ENCODE measurements at regions not wholly inside any gene's neighbourhood (a gene's known extent, or its start where the extent isn't known, plus 50 kb on each side); places are given as distances from the start of the nearest gene placed in this dataset.

DNA sequence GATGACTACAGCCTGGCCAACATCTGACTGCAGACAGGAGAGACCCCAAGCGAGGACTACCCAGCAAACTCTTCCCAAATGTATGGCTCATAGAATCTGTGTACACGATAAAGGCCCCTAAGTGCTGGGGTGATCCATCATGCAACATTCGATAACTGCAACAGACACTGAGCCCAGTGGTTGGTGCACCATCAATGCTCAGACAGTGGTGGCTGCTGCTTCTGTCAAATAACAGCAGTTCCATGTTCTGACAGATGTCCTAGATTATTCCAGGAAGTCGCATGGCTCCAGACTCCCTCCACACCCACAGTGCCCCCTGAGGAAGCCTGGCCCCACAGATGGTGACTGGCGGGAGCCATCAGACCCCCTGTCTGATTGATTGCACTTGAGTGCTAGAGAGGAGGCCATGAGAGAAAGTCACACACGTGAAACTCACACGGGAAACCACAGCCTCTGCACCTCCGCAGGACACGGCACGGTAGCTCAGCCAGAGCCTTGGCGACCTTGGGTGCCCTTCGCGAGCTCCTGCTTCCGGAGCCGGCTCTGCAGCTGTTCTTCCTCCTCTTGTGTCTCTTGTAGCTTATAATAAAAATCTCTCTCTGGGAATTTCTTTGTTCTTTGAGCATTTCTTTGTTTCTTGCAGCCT lies 1155.9 kb downstream of the TBC1D22A start:
- TF ChIP-seq EZH2 (IDR thresholded peaks at IDR 0.05) (no peak), POLR2AphosphoS5 (IDR thresholded peaks at IDR 0.05; ENCODE audit: borderline replicate concordance, low read depth, low read length) (no peak)
